ENCODE measurements at regions not wholly inside any gene's neighbourhood (a gene's known extent, or its start where the extent isn't known, plus 50 kb on each side); places are given as distances from the start of the nearest gene placed in this dataset.

DNA sequence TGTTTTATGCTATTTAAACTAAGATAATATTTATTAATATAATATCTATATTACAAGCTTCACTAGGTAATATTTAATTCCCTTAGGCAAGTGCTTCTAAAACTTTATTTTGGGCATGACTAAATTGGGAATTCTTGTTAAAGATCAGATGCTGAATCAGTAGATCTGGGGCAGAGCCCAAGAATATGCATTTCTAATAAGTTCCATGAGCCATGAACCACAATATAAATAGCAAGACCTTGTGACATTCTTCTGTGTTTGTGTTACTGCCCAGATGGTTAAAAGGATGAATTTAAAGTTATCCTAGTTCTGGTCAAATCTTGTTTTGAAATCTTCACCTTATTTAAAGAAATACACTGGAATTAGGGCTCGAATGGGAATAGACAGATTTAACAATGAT, 258.4 kb upstream of the CACNA2D1 start:
- H3K9me3 Mint-ChIP-seq = peaks cover 0 to 4% (median 0%) of the 10 kb centered on the region in 3 donors
- H3K4me3 Mint-ChIP-seq = no peak overlapping the region
- H3K27me3 Mint-ChIP-seq = no peaks in the 10 kb centered on the region
- no peaks in the 10 kb centered on the region for H3K4me1 Mint-ChIP-seq
- no peaks in the 10 kb centered on the region for H3K36me3 Mint-ChIP-seq
- H3K27ac Mint-ChIP-seq = no peak overlapping the region

DNA sequence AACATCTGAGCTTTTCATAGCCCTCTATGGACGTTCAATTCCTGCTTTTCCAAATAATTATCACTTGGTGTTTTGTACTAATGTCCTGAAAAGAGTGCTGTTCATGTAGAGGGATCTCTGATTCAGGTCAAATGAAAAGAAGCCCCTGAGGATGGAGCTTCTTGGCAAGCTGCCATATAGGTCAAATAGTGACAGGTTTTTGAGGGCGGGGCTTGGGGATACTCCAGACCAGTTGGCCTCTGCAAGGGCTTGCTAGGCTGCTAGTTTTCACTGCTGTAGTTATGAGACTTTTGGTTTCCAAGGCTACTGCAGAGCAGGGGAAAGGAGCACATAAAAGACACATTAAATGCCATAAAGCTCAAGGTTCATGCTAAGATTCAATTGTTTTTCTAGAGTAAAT, 257.2 kb upstream of the CACNA2D1 start:
- H3K4me1 Mint-ChIP-seq = no peaks in the 10 kb centered on the region
- H3K27me3 Mint-ChIP-seq = no peaks in the 10 kb centered on the region
- H3K27ac Mint-ChIP-seq = no peak overlapping the region
- no peaks in the 10 kb centered on the region for H3K36me3 Mint-ChIP-seq
- peaks cover 0 to 4% (median 0%) of the 10 kb centered on the region in 3 donors for H3K9me3 Mint-ChIP-seq
- H3K4me3 Mint-ChIP-seq = no peak overlapping the region

DNA sequence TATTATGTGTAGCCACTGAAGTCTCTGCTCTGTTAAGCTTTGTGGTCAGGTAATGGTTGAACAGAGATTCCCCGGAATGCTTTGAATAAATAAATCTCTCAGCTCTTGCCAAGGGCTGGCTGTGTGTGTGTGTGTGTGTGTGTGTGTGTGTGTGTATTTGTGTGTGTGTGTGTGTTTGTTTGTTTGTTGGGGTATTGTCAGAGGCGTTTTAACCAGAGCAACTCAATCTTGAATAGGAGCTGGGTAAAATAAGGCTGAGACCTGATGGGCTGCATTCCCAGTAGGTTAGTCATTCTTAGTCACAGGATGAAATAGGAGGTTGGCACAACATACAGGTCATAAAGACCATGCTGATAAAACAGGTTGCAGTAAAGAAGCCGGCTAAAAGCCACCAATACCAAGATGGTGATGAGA, 256.2 kb upstream of the CACNA2D1 start:
- Mint-ChIP-seq H3K27ac (no peak overlapping the region), H3K9me3 (peaks cover 0 to 6% (median 0%) of the 10 kb centered on the region in 3 donors), H3K36me3 (no peaks in the 10 kb centered on the region), H3K4me1 (no peaks in the 10 kb centered on the region), H3K27me3 (no peaks in the 10 kb centered on the region), H3K4me3 (no peak overlapping the region)

DNA sequence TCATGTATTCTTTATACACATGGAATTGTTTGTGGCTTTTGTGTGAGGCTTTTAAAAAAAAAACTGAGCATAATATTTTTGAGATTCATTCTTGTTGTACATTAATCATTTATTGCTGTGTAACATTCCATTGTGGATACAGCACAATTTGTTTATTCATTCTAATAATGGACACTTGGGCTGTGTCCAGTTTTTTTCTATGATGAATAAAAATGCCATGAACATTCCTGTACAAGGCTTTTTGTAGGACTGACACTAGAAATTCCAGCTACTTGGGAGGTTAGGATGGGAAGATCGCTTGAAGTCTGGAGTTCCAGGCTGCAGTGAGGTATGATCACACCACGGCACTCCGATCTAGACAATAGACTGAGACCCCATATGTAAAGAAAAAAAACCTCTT, 254.3 kb upstream of the CACNA2D1 start:
- no peak overlapping the region for H3K4me3 Mint-ChIP-seq
- no peaks in the 10 kb centered on the region for H3K4me1 Mint-ChIP-seq
- peaks cover 0 to 11% (median 0%) of the 10 kb centered on the region in 3 donors for H3K9me3 Mint-ChIP-seq
- no peaks in the 10 kb centered on the region for H3K27me3 Mint-ChIP-seq
- H3K36me3 Mint-ChIP-seq = no peaks in the 10 kb centered on the region
- no peak overlapping the region for H3K27ac Mint-ChIP-seq

DNA sequence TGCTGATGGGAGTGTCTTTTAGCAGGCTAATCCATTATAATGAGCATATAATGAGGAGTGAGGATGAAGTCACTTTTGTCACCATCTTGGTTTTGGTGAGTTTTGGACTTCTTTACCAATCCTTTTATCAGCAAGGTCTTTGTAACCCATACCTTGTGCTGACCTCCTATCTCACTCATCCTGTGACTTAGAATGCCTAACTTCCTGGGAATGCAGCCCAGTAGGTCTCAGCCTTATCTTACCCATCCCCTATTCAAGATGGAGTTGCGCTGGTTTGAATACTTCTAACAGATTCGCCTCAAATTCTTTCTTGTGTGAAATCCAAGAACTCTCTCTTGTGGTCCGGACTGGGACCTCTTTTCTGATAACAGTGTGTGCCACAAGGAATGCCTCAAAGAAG, 253.1 kb upstream of the CACNA2D1 start:
- Mint-ChIP-seq H3K9me3 (peaks cover under 1 to 13% (median 2%) of the 10 kb centered on the region in 3 donors), H3K36me3 (no peaks in the 10 kb centered on the region), H3K27ac (no peak overlapping the region), H3K27me3 (no peaks in the 10 kb centered on the region), H3K4me3 (no peak overlapping the region), H3K4me1 (no peaks in the 10 kb centered on the region)

DNA sequence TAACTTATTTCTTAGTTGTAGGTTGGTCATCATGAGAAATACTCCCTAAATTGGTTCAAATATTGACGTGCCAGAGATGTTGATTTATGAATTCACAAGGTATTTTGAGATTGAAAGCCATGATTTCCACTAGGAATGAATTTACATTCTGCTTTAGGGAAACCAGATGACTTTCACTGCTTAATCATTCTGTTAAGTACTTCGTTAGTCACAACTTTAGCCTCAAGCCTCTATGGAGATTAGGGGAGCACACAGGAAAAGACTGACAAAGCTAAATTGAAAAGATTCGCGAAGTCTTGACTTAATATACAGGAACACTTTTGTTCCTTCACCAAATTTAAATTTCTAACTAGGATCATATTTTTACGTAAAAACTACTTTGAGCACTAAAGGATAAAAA, 250.4 kb upstream of the CACNA2D1 start:
- Mint-ChIP-seq H3K36me3 (no peaks in the 10 kb centered on the region), H3K27me3 (no peaks in the 10 kb centered on the region), H3K4me3 (no peak overlapping the region)

DNA sequence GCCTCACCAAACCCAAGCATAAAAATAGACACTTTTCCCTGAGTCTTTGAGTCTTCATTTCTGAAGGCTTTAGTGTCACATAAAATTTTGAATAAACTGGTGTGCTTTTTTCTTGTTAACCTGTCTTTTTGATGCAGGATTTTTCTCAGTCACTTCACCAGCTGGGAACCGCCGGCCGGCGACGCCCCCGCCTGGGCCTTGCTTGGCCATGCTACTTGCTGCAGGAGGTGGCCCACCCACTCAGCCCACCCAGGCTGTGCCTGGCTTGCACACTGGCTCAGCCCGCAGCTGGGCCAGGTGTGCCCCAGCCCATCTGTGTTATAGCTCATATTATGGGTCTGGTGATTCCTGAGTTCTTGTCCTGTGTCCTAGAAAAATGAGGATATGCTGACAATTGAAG, 247.4 kb upstream of the CACNA2D1 start:
- Mint-ChIP-seq H3K27me3 (no peaks in the 10 kb centered on the region), H3K4me3 (no peak overlapping the region), H3K36me3 (no peaks in the 10 kb centered on the region), H3K9me3 (peaks cover 2 to 10% (median 2%) of the 10 kb centered on the region in 3 donors), H3K4me1 (no peaks in the 10 kb centered on the region), H3K27ac (no peak overlapping the region)

More for the DNA sequence above, 250.4 kb upstream of the CACNA2D1 start:
- Mint-ChIP-seq H3K27ac (no peak overlapping the region), H3K4me1 (no peaks in the 10 kb centered on the region), H3K9me3 (peaks cover 2 to 14% (median 2%) of the 10 kb centered on the region in 3 donors)

DNA sequence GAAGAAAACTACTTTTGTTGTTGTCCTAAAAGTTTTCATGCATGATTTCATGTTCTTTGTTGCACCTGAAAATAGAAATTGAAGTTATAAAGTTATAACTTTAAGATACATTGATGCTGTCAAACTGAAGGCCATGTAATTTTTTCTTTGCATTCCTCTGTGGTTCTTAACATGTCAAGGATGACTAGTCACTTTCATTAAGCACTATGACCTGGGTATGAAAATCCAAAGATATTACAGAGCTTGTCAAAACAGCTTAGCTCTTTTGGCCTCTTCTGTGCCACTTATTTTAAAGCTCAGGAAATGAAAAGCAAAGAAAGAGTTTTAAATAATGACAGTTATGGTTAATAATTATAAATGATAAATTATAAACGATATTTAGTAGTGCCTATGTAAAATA, 241.6 kb upstream of the CACNA2D1 start:
- H3K27ac Mint-ChIP-seq = no peak overlapping the region
- peaks cover 0 to 1% (median 0%) of the 10 kb centered on the region in 3 donors for H3K9me3 Mint-ChIP-seq
- no peaks in the 10 kb centered on the region for H3K4me1 Mint-ChIP-seq
- no peak overlapping the region for H3K4me3 Mint-ChIP-seq
- no peaks in the 10 kb centered on the region for H3K27me3 Mint-ChIP-seq
- no peaks in the 10 kb centered on the region for H3K36me3 Mint-ChIP-seq

DNA sequence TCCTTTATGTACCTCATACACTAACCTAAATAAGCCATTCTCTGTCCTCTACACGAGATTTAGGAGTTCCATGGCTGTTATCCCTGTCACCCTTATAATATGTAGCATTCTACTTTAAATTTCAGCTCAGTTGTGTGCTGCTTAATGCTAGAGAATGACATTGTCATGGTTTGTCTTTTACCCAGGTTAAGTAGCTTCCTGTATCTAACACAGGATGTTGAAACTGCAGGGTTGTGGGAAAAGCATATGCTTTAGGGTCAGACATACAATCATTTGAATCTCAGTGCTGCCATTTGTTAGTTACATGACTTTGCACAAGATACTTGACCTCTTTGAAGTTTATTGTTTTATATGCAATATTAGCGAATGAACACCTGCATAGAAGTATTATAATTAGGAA, 235.1 kb upstream of the CACNA2D1 start:
- no peak overlapping the region for H3K4me3 Mint-ChIP-seq
- no peaks in the 10 kb centered on the region for H3K4me1 Mint-ChIP-seq
- no peak overlapping the region for H3K27ac Mint-ChIP-seq

DNA sequence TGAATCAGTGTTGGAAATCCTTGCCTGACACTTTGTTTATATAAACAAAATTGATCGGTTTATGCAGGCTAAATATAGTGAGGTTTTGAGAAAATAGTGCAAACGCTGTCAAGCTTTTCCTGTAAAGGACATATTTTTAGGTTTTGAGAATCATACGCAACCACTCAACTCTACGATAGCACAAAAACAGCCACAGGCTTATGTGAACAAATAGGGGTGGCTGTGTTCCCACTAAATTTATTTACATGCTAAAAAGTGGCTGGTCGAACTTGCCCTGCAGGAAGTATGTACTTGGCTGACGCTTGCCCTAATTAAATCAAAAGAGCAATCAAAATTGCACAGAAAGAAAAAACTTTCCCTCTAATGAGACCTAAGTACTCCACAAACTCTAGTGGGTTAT, 234.7 kb upstream of the CACNA2D1 start:
- H3K27ac Mint-ChIP-seq = no peak overlapping the region
- no peaks in the 10 kb centered on the region for H3K36me3 Mint-ChIP-seq
- H3K4me3 Mint-ChIP-seq = no peak overlapping the region
- H3K4me1 Mint-ChIP-seq = no peaks in the 10 kb centered on the region
- H3K9me3 Mint-ChIP-seq = peaks cover 0 to 6% (median 5%) of the 10 kb centered on the region in 3 donors
- no peaks in the 10 kb centered on the region for H3K27me3 Mint-ChIP-seq

More for the DNA sequence above, 235.1 kb upstream of the CACNA2D1 start:
- Mint-ChIP-seq H3K9me3 (peaks cover 0 to 7% (median 5%) of the 10 kb centered on the region in 3 donors), H3K27me3 (no peaks in the 10 kb centered on the region), H3K36me3 (no peaks in the 10 kb centered on the region)

DNA sequence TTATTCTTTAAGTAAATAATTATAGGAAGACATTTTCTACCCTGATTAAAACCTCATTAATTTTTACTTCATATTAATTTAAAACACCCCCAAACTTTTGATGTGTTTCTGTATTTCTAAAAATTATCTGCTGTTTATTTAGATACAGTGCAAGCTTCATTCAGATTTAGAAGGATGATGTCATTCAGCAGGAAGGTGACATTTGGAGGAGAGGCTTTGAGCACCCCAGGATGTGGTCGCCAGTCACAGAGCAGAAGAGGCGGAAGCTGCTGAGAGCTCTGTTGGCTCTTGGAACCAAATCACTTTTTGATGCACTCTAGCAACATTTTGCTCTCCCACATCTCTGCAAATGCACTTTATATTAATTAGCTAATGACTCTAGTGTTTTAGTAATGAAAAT, 233.9 kb upstream of the CACNA2D1 start:
- peaks cover 0 to 5% (median 5%) of the 10 kb centered on the region in 3 donors for H3K9me3 Mint-ChIP-seq
- H3K27me3 Mint-ChIP-seq = no peaks in the 10 kb centered on the region
- H3K4me1 Mint-ChIP-seq = no peaks in the 10 kb centered on the region
- no peak overlapping the region for H3K27ac Mint-ChIP-seq
- no peaks in the 10 kb centered on the region for H3K36me3 Mint-ChIP-seq
- H3K4me3 Mint-ChIP-seq = no peak overlapping the region

DNA sequence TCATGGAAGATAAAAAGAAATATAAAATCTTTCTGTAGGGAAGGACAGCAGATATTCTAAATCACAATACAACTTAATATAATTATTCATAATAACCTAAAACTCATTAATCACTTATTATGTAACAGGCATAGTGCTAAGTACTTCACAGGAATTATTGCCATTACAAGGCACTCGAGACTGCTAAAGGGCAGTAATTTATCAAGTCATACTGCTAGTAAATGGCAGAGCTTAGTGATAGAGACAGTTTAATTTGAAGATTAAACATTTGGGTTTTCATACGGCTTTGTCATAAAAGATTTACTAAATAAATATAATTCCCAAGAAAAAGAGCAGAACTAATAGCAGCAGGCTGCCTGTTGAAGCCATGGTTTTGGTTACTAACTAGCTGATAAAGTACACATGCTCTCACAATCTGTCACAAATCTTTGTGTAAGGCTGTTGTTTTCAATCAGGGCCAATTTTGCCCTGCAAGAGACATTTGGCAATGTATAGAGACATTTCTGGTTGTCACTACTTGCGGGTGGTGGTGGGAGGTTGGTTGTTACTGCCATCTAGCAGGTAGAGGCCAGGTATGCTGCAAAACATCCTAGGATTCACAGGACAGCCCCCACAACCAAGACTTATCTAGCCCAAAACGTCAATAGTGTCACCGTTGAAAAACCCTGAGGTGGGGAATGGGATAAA, 233.3 kb upstream of the CACNA2D1 start:
- H3K4me1 Mint-ChIP-seq = no peaks in the 10 kb centered on the region
- H3K9me3 Mint-ChIP-seq = peaks cover 0 to 5% (median 5%) of the 10 kb centered on the region in 3 donors
- no peak overlapping the region for H3K27ac Mint-ChIP-seq
- no peaks in the 10 kb centered on the region for H3K36me3 Mint-ChIP-seq
- no peak overlapping the region for H3K4me3 Mint-ChIP-seq
- H3K27me3 Mint-ChIP-seq = no peaks in the 10 kb centered on the region

DNA sequence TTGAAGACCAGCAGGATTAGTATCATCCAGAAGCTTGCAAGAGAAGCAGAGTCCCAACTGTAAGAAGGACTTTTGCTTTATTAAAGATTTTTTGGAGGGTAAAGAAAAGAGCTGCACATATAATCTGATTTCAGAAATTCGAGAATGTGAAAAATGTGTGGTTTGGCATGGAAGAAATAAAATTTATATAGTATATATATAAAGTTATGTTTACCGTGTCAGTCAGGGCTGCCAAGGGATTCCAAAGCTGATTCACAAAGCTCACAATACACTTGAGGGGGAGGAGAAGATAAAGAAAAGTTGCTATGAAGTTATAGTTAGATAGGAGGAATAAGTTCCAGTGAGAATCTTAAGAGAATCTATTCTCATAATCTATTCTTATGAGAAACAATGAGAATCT, 231.8 kb upstream of the CACNA2D1 start:
- Mint-ChIP-seq H3K9me3 (peaks cover 0 to 5% (median 5%) of the 10 kb centered on the region in 3 donors), H3K36me3 (no peaks in the 10 kb centered on the region), H3K27me3 (no peaks in the 10 kb centered on the region), H3K4me3 (no peak overlapping the region), H3K27ac (no peak overlapping the region), H3K4me1 (no peaks in the 10 kb centered on the region)

DNA sequence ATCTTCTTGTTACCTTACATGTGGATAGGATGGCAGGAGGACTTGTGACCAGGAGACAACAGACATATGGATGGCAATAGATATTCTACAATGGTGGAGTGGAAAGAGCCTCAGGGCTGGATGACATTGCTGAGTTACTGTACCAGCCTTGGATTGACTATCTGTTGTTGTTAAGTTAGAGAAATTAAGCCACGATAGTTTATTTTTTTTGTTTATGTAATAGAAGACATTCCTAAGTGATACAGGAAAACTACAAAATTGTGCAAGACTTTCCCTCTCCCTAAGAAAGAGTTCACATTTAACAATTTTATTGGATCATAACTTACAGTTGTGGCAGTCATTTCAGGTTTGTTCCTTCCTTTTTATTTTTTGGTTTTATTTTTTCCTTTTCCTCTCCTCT, 230.7 kb upstream of the CACNA2D1 start:
- Mint-ChIP-seq H3K4me1 (no peaks in the 10 kb centered on the region), H3K27me3 (no peaks in the 10 kb centered on the region), H3K27ac (peak overlapping the region in 2 of 3 donors; percentile 19 to 47), H3K36me3 (no peaks in the 10 kb centered on the region), H3K9me3 (peaks cover 0 to 5% (median 5%) of the 10 kb centered on the region in 3 donors), H3K4me3 (no peak overlapping the region)

DNA sequence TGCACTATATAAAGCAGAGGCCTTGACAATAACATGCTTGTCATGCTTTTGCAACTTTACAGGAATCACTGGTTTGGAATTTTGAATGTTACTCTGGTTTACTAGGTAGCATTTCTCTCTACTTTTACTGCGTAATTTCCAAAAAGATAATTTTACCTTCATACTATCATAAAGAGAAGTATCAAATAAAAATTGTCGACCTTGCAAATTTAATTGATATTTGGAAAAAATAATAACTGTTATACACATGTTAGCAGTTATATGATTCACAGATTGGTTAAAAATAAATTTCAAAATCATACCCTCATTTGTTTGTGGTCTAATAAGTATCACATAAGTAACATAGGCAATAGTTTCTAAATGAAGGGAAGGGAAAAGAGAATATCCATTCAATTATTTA, 228.5 kb upstream of the CACNA2D1 start:
- no peak overlapping the region for H3K27ac Mint-ChIP-seq
- no peaks in the 10 kb centered on the region for H3K27me3 Mint-ChIP-seq

DNA sequence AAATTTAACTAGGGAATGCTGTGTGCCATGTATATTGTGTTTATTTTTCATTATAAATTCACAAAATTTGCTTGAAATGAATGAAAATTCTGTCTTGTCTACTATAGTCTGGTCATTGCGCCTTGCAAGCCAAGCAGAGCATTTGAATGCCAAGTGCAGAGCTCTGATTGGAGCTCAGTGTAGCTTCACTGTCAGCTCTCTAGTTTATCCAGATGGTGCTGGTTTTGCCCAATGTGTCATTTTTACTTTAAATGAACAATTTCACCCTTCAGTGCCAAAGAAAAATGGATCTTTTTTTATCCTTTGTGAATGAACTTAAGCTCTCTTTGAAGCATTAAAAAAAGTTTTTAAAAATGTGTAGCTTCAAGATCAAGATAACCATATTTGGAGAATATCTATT, 225.6 kb upstream of the CACNA2D1 start:
- H3K27ac Mint-ChIP-seq = no peak overlapping the region
- H3K4me3 Mint-ChIP-seq = no peak overlapping the region
- H3K36me3 Mint-ChIP-seq = no peaks in the 10 kb centered on the region
- peaks cover 0 to 3% (median 3%) of the 10 kb centered on the region in 3 donors for H3K9me3 Mint-ChIP-seq
- no peaks in the 10 kb centered on the region for H3K27me3 Mint-ChIP-seq
- no peaks in the 10 kb centered on the region for H3K4me1 Mint-ChIP-seq

More for the DNA sequence above, 228.5 kb upstream of the CACNA2D1 start:
- Mint-ChIP-seq H3K9me3 (peaks cover 0 to 8% (median 3%) of the 10 kb centered on the region in 3 donors), H3K36me3 (no peaks in the 10 kb centered on the region), H3K4me1 (no peaks in the 10 kb centered on the region), H3K4me3 (no peak overlapping the region)

Data from IgD-negative memory B cell (primary cell).